HCT116 (cell line): ENCODE measurements at regions not wholly inside any gene's neighbourhood (a gene's known extent, or its start where the extent isn't known, plus 50 kb on each side); places are given as distances from the start of the nearest gene placed in this dataset.

ENCODE experiments used
- ATAC-seq: fragments of 200-7000 bp; cut with Tn5 transposase; 2 replicates; pipeline ENCODE4 v1.9.1; 2020; ENCODE audit warnings: mild to moderate bottlenecking, moderate library complexity
- BruUV-seq: library from RNA; stranded (reverse); fragments of 400-500 nt; replicated peaks from 2 replicates; lab custom pipeline; 2021; lab: Mats Ljungman, UMichigan
- CTCF ChIA-PET: fragments of 300-600 bp; sonication (Branson Sonifier 250); formaldehyde crosslinking; loops from one replicate; lab custom pipeline; 2021; ENCODE audit warnings: antibody characterized with exemption; lab: Charles Lee
- POLR2A ChIA-PET: fragments of 300-600, 350-600 bp; sonication (Branson Sonifier 250); formaldehyde crosslinking; loops from one replicate; lab custom pipeline; 2021; ENCODE audit warnings: antibody characterized with exemption; lab: Charles Lee
- RAD21 ChIA-PET, 2 experiments: fragments of 300-600 bp; sonication (Branson Sonifier 250); formaldehyde crosslinking; loops; one replicate each; lab custom pipeline; 2023; ENCODE audit warnings: low total read pairs in 2 of 2; ENCODE audit not compliant: uncharacterized antibody in 2 of 2, unreplicated experiment in 2 of 2, low non-redundant PET in 1 of 2; lab: Charles Lee
- DNase-seq: peaks from one replicate; pipeline ENCODE4 v3.0.0-alpha.2; 2010; ENCODE audit warnings: low read depth, low spot score
- H2AFZ ChIP-seq: fragments of 200-600 bp; shearing (Covaris generic), sonication (generic); 2 replicates; pipeline ENCODE4 v1.6.1; 2017; ENCODE audit warnings: low read depth, mixed run types, mixed read lengths, antibody characterized with exemption, low read length; ENCODE audit not compliant: poor library complexity, severe bottlenecking
- H3K27ac ChIP-seq: 2 replicates; pipeline ENCODE4 v1.5.1; 2012; ENCODE audit warnings: low read depth, low read length
- H3K27me3 ChIP-seq: fragments of 200-600 bp; sonication (generic); 2 replicates; pipeline ENCODE4 v1.6.1; 2016; ENCODE audit warnings: mixed run types, low read length, mixed read lengths; ENCODE audit not compliant: insufficient read depth
- H3K36me3 ChIP-seq, 2 experiments: fragments of 200-500 bp in 1 of 2; fragments of 200-600 bp in 1 of 2; sonication (Bioruptor generic) in 1 of 2; sonication (generic) in 1 of 2; 2 replicates each; pipeline versions ENCODE4 v1.5.1 to v1.6.1; 2014 to 2016; ENCODE audit warnings: low read length in 2 of 2, inconsistent platforms in 1 of 2, mixed read lengths in 1 of 2, mixed run types in 1 of 2; ENCODE audit not compliant: insufficient read depth in 2 of 2, control insufficient read depth in 1 of 2
- H3K4me1 ChIP-seq, 2 experiments: fragments of 200-600 bp in 1 of 2; sonication (generic) in 1 of 2; 2 replicates each; pipeline versions ENCODE4 v1.5.1 to v1.6.1; 2012 to 2017; ENCODE audit warnings: low read length in 2 of 2, inconsistent platforms in 1 of 2, mild to moderate bottlenecking in 1 of 2, mixed read lengths in 1 of 2, mixed run types in 1 of 2, moderate library complexity in 1 of 2; ENCODE audit not compliant: insufficient read depth in 2 of 2, control insufficient read depth in 1 of 2
- H3K4me2 ChIP-seq: fragments of 200-600 bp; sonication (generic); 2 replicates; pipeline ENCODE4 v1.6.1; 2017; ENCODE audit warnings: mixed run types, low read length, mixed read lengths
- H3K4me3 ChIP-seq, 2 experiments: fragments of 200-600 bp in 1 of 2; sonication (generic) in 1 of 2; replicated peaks in 1 of 2; 2 replicates each; pipeline ENCODE4 v1.5.1; 2011 to 2016; ENCODE audit warnings: low read length in 2 of 2, control low read depth in 1 of 2, low read depth in 1 of 2, mild to moderate bottlenecking in 1 of 2, mixed read lengths in 1 of 2, mixed run types in 1 of 2
- H3K79me2 ChIP-seq: fragments of 200-600 bp; sonication (generic); 2 replicates; pipeline ENCODE4 v1.6.1; 2017; ENCODE audit warnings: mild to moderate bottlenecking, mixed run types, low read length, moderate library complexity, mixed read lengths; ENCODE audit not compliant: insufficient read depth
- H3K9ac ChIP-seq: fragments of 200-600 bp; sonication (generic); 2 replicates; pipeline ENCODE4 v1.6.1; 2016; ENCODE audit warnings: low read length, mixed read lengths
- H3K9me2 ChIP-seq: fragments of 200-600 bp; sonication (generic), shearing (Covaris generic); 2 replicates; pipeline ENCODE4 v1.6.1; 2017; ENCODE audit warnings: mixed run types, mild to moderate bottlenecking, moderate library complexity; ENCODE audit not compliant: insufficient read depth
- H3K9me3 ChIP-seq, 2 experiments: fragments of 200-500 bp in 1 of 2; fragments of 200-600 bp in 1 of 2; sonication (Bioruptor generic) in 1 of 2; sonication (generic) in 1 of 2; 2 replicates each; pipeline ENCODE4 v1.6.1; 2014 to 2017; ENCODE audit warnings: low read length in 2 of 2, mixed read lengths in 2 of 2, inconsistent platforms in 1 of 2, low read depth in 1 of 2, mild to moderate bottlenecking in 1 of 2, mixed run types in 1 of 2, moderate library complexity in 1 of 2; ENCODE audit not compliant: control insufficient read depth in 1 of 2, insufficient read depth in 1 of 2
- H4K20me1 ChIP-seq: fragments of 200-600 bp; sonication (generic), shearing (Covaris generic); 2 replicates; pipeline ENCODE4 v1.6.1; 2017; ENCODE audit warnings: mixed run types, mild to moderate bottlenecking, moderate library complexity; ENCODE audit not compliant: insufficient read depth
- CEBPB ChIP-seq: IDR thresholded peaks from 2 replicates; pipeline ENCODE4 v1.6.1; 2012; ENCODE audit warnings: low read depth
- CTCF ChIP-seq, 3 experiments: fragments of 200-600 bp in 1 of 3; sonication (generic) in 1 of 3; IDR thresholded peaks in 2 of 3; conservative IDR thresholded peaks in 1 of 3; 2 replicates each; pipeline ENCODE4 v1.5.1; 2012 to 2017; ENCODE audit warnings: low read depth in 2 of 3, low read length in 2 of 3, antibody characterized with exemption in 1 of 3, borderline replicate concordance in 1 of 3, control low read depth in 1 of 3, mild to moderate bottlenecking in 1 of 3, mixed read lengths in 1 of 3, mixed run types in 1 of 3, moderate library complexity in 1 of 3; ENCODE audit not compliant: insufficient read depth in 1 of 3
- EZH2 ChIP-seq: fragments of 200-600 bp; sonication (generic); IDR thresholded peaks from 2 replicates; pipeline ENCODE4 v1.6.1; 2017; ENCODE audit warnings: antibody characterized with exemption, mixed run types
- EZH2phosphoT487 ChIP-seq: fragments of 200-600 bp; IDR thresholded peaks from 2 replicates; pipeline ENCODE4 v1.6.1; 2018; ENCODE audit warnings: antibody characterized with exemption, borderline replicate concordance
- FOSL1 ChIP-seq: IDR thresholded peaks from 2 replicates; pipeline ENCODE4 v1.6.1; 2012; ENCODE audit warnings: low read depth
- JUND ChIP-seq: IDR thresholded peaks from 2 replicates; pipeline ENCODE4 v1.6.1; 2012
- POLR2A ChIP-seq: IDR thresholded peaks from 2 replicates; pipeline ENCODE4 v1.7.0; 2011; ENCODE audit warnings: borderline replicate concordance; ENCODE audit not compliant: insufficient read depth, insufficient read length; ENCODE audit errors: extremely low read depth
- POLR2AphosphoS5 ChIP-seq: IDR thresholded peaks from 2 replicates; pipeline ENCODE4 v1.6.1; 2011; ENCODE audit warnings: mild to moderate bottlenecking, low read depth, low read length, moderate library complexity
- RAD21 ChIP-seq: IDR thresholded peaks from 2 replicates; pipeline ENCODE4 v1.6.1; 2012; ENCODE audit warnings: low read depth, mild to moderate bottlenecking
- REST ChIP-seq: IDR thresholded peaks from 2 replicates; pipeline ENCODE4 v1.6.1; 2012; ENCODE audit warnings: low read depth
- SIN3A ChIP-seq: IDR thresholded peaks from 2 replicates; pipeline ENCODE4 v1.6.1; 2012; ENCODE audit warnings: low read depth
- TCF7L2 ChIP-seq: IDR thresholded peaks from 2 replicates; pipeline ENCODE4 v1.7.0; 2011; ENCODE audit warnings: borderline replicate concordance, inconsistent platforms; ENCODE audit not compliant: insufficient read depth, insufficient read length; ENCODE audit errors: extremely low read depth
- YY1 ChIP-seq: IDR thresholded peaks from 2 replicates; pipeline ENCODE4 v1.6.1; 2011; ENCODE audit warnings: low read length, low read depth, moderate library complexity, mild to moderate bottlenecking; ENCODE audit not compliant: insufficient replicate concordance; ENCODE audit errors: extremely low read depth
- ZBTB33 ChIP-seq: IDR thresholded peaks from 2 replicates; pipeline ENCODE4 v1.6.1; 2011; ENCODE audit warnings: mild to moderate bottlenecking, low read length, moderate library complexity; ENCODE audit not compliant: insufficient replicate concordance; ENCODE audit errors: extremely low read depth
- ZFX ChIP-seq: fragments of 450-650 bp; IDR thresholded peaks from 2 replicates; pipeline ENCODE4 v1.6.1; 2017
- ZNF274 ChIP-seq: fragments of 200-500 bp; sonication (Bioruptor generic); IDR thresholded peaks from 2 replicates; pipeline ENCODE4 v1.6.1; 2014; ENCODE audit warnings: mild to moderate bottlenecking, low read depth, low read length, inconsistent platforms
- intact Hi-C: fragments of 100-400 bp; cut with micrococcal nuclease; formaldehyde crosslinking; loops from 2 replicates; pipeline ENCODE4 v1.10.0; 2022
- TF ChIP-seq, protein P1 (sequence below): IDR thresholded peaks from 2 replicates; pipeline ENCODE4 v1.6.1; 2012

DNA sequence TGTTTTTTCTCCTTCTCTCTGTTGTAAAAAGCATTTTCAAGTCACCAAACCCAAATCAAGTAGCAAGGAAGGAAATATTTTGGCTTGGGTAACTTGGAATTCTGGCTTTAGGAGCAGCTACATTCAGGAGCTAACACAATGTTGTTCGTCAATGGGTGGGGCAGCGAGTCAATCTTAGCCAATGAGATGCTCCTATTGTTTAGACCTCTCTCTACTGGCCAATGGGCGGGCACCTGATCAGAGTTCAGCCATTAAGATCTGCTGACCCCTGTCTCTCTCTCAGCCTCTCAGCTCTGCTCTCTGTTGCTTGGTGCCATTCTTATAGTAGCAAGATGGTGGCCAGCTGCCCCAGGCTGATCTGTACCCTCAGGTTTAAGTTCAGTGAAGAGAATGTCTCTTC lies 83.2 kb downstream of the IRX3 start:
- H2AFZ ChIP-seq = no peak overlapping the region
- H3K27me3 ChIP-seq = peaks cover 26% of the 10 kb centered on the region; the same call in 1 of the 2 replicates
- TF ChIP-seq FOSL1 (no peak), CEBPB (no peak), REST (no peak), JUND (no peak), EZH2 (no peak), SIN3A (no peak), ZFX (no peak), ZNF274 (no peak), EZH2phosphoT487 (no peak), ZBTB33 (no peak), YY1 (no peak), RAD21 (no peak), CTCF (IDR thresholded peaks at IDR 0.05 in 2 of 3, conservative IDR thresholded peaks at IDR 0.05 in 1 of 3; ENCODE audit: borderline replicate concordance in 1 of 3, insufficient read depth in 1 of 3, low read depth in 2 of 3, low read length in 2 of 3) (no peak), TCF7L2 (no peak), POLR2A (no peak), POLR2AphosphoS5 (no peak)
- TF ChIP-seq, protein P1, sequence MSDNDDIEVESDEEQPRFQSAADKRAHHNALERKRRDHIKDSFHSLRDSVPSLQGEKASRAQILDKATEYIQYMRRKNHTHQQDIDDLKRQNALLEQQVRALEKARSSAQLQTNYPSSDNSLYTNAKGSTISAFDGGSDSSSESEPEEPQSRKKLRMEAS = no peak
- no peaks in the 10 kb centered on the region for H3K79me2 ChIP-seq
- no peaks in the 10 kb centered on the region for H3K36me3 ChIP-seq
- POLR2A ChIA-PET = no interaction called here
- CTCF ChIA-PET = no interaction called here
- no peaks in the 10 kb centered on the region for H3K4me1 ChIP-seq
- H3K9me2 ChIP-seq = no peaks in the 10 kb centered on the region
- ATAC-seq (no peak), DNase-seq (no peak)
- no peaks in the 10 kb centered on the region for H3K9me3 ChIP-seq
- no peak overlapping the region for H3K27ac ChIP-seq
- intact Hi-C loops = no loop called here
- H3K9ac ChIP-seq = no peak overlapping the region
- H3K4me2 ChIP-seq = no peak overlapping the region
- no peak overlapping the region for H3K4me3 ChIP-seq
- RAD21 ChIA-PET = no interaction called here
- no peaks in the 10 kb centered on the region for H4K20me1 ChIP-seq
- BruUV-seq = no TSS peak
